K562 (cell line): ENCODE measurements at regions not wholly inside any gene's neighbourhood (a gene's known extent, or its start where the extent isn't known, plus 50 kb on each side); places are given as distances from the start of the nearest gene placed in this dataset.

Source experiments
- CHD7 ChIP-seq: fragments of 200-600 bp; sonication (generic); IDR thresholded peaks from one replicate; pipeline ENCODE4 v1.6.1; 2012; ENCODE audit warnings: mild to moderate bottlenecking, low read depth, low read length, inconsistent platforms
- EWSR1 ChIP-seq: fragments of 450-650 bp; IDR thresholded peaks from 2 replicates; pipeline ENCODE4 v1.6.1; 2018; ENCODE audit warnings: borderline replicate concordance, mild to moderate bottlenecking, low read depth, moderate library complexity; ENCODE audit not compliant: partially characterized antibody
- HDAC3 ChIP-seq: fragments of 450-650 bp; IDR thresholded peaks from 2 replicates; pipeline ENCODE4 v1.6.1; 2018; ENCODE audit warnings: borderline replicate concordance, mild to moderate bottlenecking, moderate library complexity; ENCODE audit not compliant: partially characterized antibody
- MEF2A ChIP-seq: IDR thresholded peaks from 2 replicates; pipeline ENCODE4 v1.6.1; 2011; ENCODE audit warnings: low read depth, mild to moderate bottlenecking, low read length, moderate library complexity; ENCODE audit not compliant: control insufficient read depth
- PML ChIP-seq: IDR thresholded peaks from 2 replicates; pipeline ENCODE4 v1.6.1; 2012; ENCODE audit warnings: low read length, inconsistent platforms
- TAF1 ChIP-seq: IDR thresholded peaks from 2 replicates; pipeline ENCODE4 v1.6.1; 2011; ENCODE audit warnings: mild to moderate bottlenecking, low read length, moderate library complexity; ENCODE audit not compliant: insufficient read depth, control insufficient read depth, severe bottlenecking; ENCODE audit errors: extremely low read depth
- XRCC4 ChIP-seq: IDR thresholded peaks from one replicate; pipeline ENCODE4 v1.6.1; 2011; ENCODE audit not compliant: insufficient read depth, insufficient read length; ENCODE audit errors: extremely low read depth
- ZNF354B ChIP-seq: fragments of 250-450 bp; sonication (Bioruptor Pico); IDR thresholded peaks from 2 replicates; pipeline ENCODE4 v1.4.0; 2020
- ZNF408 ChIP-seq: fragments of 250-450 bp; sonication (Bioruptor Pico); IDR thresholded peaks from 2 replicates; pipeline ENCODE4 v1.4.0; 2020; ENCODE audit warnings: low read depth, mild to moderate bottlenecking, moderate library complexity
- ZNF780A ChIP-seq: fragments of 250-450 bp; sonication (Bioruptor Pico); IDR thresholded peaks from 2 replicates; pipeline ENCODE4 v1.5.0; 2021; ENCODE audit warnings: mild to moderate bottlenecking

- TF ChIP-seq CHD7 (no peak), PML (no peak), EWSR1 (no peak), HDAC3 (no peak), TAF1 (no peak), ZNF780A (no peak), ZNF354B (CRISPR knock-in tag) (no peak), MEF2A (no peak), XRCC4 (no peak), ZNF408 (CRISPR knock-in tag) (no peak)
- TF ChIP-seq, all 486 proteins: peak for 0
Measured at GRCh38 chr11:130616573-130616972, 168.1 kb downstream of the ADAMTS15 start (continued).
